WI38 (cell line): ENCODE measurements at regions not wholly inside any gene's neighbourhood (a gene's known extent, or its start where the extent isn't known, plus 50 kb on each side); places are given as distances from the start of the nearest gene placed in this dataset.

Experiments used
- H3K4me3 ChIP-seq: 2 replicates; pipeline ENCODE4 v1.5.1; 2011; ENCODE audit warnings: low read depth, mild to moderate bottlenecking, control low read depth, low read length
- TF ChIP-seq, protein P1 (sequence below): IDR thresholded peaks from 2 replicates; pipeline ENCODE4 v1.5.1; 2012; ENCODE audit warnings: low read depth, mild to moderate bottlenecking, control low read depth, low read length

DNA sequence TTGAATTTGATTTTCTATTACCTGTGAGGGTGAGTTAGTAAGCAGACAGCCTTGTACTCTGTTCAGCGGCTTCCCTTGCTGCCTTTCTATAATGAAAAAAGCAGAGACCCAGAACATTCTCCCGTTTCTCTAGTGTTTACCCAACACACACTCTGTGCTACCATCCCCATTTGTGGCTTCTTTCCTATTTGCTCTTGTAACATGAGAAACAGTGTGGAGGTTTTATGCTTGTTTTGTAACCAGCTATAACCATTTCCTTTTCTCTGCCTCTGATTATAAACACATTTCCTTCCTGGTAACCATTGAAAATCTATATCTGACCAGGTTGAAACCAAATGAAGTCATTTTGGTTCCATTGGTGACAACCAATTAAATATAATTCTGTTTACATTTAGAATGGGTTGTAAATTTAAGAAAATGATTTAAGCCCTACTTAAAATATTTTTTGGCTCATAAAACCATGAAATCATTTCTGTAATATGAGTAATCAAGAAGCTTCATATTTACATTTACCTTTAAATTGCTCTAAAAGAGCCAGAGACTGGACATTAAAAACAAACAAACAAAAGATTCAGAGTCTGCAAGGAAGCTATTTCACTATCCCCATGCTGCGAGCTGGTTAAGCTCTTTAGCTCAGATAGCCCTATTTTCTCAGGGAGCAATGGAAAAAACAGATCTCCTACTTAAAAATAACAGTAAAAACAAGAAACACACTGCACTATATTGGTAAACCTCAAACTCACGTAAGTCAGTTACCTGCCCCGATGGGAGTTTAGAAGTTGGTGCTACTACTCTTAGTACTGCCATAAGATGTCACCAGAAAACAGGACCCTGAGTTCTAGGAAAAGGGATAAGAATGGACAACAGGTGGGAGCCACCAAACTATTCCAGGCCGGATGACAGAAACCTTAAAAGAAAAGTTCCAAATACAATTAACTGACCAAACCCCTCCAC is 206.5 kb upstream of the EEA1 start:
- H3K4me3 ChIP-seq = no peak overlapping the region
- TF ChIP-seq, protein P1, sequence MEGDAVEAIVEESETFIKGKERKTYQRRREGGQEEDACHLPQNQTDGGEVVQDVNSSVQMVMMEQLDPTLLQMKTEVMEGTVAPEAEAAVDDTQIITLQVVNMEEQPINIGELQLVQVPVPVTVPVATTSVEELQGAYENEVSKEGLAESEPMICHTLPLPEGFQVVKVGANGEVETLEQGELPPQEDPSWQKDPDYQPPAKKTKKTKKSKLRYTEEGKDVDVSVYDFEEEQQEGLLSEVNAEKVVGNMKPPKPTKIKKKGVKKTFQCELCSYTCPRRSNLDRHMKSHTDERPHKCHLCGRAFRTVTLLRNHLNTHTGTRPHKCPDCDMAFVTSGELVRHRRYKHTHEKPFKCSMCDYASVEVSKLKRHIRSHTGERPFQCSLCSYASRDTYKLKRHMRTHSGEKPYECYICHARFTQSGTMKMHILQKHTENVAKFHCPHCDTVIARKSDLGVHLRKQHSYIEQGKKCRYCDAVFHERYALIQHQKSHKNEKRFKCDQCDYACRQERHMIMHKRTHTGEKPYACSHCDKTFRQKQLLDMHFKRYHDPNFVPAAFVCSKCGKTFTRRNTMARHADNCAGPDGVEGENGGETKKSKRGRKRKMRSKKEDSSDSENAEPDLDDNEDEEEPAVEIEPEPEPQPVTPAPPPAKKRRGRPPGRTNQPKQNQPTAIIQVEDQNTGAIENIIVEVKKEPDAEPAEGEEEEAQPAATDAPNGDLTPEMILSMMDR = no peak

DNA sequence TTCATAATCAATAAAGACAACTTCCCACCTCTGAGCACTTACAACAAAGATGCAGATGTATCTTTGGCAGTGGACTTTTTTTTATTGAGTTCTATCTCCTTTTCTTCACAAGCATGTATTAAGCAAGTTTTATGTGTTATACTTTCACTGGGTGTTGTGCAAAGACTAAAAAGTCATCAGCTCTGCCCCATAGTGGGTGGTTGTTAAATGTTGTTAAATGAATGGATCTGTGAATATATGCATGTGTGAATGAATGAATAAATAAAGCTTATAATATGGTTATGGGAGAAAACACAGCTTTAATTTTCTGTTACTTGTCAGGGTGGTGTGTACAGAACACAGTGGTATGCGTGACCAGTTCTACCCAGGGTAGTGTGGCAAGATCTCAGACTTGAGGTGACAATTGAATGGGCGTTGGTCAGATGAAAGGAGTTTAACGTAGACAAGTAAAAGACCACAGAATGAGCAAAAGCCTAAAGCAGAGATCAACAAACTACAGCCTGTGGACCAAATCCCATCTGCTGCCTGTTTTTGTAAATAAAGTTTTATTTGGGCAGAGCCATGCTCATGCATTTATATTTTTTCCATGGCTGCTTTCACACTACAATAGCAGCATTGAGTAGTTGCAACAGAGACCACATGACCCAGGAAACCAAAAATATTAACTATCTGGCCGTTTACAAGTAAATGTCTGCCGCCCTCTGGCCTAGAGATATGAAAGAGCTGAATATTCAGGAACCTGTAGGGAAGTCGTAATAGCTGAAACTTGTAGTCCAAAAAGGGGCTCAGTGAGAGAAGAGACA is 207.4 kb upstream of the EEA1 start:
- TF ChIP-seq, protein P1 = no peak
- no peak overlapping the region for H3K4me3 ChIP-seq

DNA sequence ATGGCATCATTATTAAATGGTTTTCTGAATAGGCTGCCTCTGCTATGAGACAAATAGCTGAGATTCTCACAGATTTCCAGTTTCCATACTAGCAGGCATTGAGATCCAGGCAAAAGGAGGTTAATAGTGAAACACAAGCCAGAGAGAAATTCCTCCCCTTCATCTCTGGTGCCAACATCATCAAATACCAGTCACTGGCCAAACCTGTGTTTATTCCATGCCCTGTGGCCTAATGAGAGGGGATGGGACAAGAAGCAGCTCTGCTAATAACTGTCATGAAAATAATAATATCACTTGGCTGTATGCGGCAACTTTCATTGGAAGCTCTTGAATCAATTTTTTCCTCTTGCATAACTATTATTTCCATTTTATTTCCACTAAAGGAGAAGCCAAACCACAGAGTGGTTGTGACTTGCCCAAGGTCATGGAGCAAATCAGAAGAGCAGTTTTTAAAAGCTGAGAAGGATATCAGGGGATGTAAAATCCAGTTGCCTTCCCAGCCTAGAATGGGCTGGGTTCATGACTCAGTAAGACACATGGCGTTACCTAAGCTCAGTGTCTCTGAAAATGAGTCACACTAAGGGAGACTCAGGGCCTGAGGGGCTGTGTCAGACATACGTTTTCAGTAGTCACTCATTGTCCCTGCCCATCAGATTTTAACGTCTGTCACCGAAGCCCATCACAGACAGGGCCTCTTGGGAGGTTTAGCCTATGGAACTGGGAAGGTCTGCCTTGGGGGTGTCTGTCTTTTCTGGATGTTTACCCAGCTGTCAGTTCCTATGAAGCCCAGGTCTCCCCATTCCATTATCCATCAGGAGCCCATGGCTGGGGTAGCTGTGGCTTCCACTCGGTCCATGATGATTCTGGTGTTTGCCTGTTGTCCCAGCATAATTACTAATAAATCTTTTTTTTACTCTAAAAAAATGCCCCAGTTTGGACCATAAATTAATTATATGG is 208.8 kb upstream of the EEA1 start:
- TF ChIP-seq, protein P1 = no peak
- no peak overlapping the region for H3K4me3 ChIP-seq

DNA sequence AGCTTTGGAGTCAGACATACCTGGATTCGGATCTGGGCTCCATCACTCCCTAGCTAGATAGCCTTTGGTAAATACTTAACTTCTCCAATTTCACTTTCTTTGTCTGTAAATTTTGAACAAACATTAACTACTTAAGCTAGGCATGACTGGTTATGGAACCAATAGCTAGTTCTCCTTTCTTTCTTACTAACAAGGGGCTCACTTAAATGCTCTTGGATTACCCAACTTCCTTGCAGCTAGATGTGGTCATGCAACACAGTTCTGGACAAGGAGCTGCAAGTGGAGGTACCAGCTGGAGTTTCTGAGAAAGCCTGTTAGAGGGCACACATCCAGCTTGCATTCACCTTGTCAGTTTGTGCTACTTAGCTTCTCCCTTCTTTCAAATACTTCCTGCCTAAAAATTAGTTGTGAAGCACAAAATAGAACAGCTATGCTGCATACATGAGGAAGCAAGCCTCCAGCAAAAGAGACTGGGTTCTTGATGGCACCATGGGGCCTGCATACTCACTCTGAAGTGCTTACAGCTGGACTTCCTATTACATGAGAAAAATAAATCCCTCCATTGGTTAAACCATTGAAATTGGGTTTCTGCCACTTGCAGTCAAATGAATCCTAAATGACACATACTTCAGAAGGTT is 210.1 kb upstream of the EEA1 start:
- TF ChIP-seq, protein P1 = no peak
- H3K4me3 ChIP-seq = no peak overlapping the region

DNA sequence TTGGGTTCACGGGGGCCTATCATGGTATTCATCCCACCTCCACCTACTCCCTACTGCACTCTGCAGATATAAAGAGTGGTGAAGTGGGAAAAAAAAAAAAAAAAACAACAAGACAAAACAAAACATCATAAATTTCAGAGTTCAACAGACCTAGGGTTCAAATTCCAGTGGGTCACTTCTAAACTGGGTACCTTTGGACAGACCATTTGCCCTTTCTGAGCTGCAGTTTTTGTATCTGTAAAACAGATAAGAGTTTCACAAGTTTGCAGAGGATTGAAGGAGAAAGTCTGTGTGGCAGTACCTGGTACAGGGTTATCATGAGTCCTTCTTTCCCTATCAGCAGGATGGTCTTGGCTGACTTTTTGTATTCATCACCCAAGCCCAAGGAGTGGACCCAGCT is 211.2 kb upstream of the EEA1 start:
- TF ChIP-seq, protein P1 = no peak
- no peak overlapping the region for H3K4me3 ChIP-seq

DNA sequence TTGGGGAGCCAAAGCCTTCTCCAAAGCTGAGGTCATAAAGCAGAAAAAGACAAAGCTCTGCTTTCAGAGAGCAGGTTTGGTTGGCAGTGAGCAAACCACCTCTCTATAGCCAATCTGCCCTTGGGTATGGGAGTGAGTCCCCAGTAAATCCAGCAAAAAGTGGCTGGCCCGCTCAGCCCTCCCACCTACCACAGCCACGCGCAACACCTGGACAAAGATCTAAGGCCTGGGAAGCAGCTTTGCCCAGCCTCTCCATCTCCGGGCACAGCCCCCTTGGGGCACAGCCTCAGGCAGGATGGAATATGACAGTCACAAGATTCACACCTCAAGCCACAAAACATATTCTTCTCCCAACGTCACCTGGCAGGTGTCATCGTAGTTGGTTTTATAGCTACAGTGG is 211.7 kb upstream of the EEA1 start:
- H3K4me3 ChIP-seq = no peak overlapping the region
- TF ChIP-seq, protein P1 = no peak
